MM.1S (cell line): ENCODE measurements at regions not wholly inside any gene's neighbourhood (a gene's known extent, or its start where the extent isn't known, plus 50 kb on each side); places are given as distances from the start of the nearest gene placed in this dataset.

Experiments used
- DNase-seq: peaks from one replicate; pipeline ENCODE4 v3.0.0-alpha.2; 2015
- H2AFZ ChIP-seq: fragments of 300-600 bp; sonication (generic); 2 replicates; pipeline ENCODE4 v1.6.0; 2016; ENCODE audit warnings: antibody characterized with exemption, low read length
- H3F3A ChIP-seq: fragments of 300-600 bp; sonication (generic); 2 replicates; pipeline ENCODE4 v1.6.1; 2016; ENCODE audit warnings: mild to moderate bottlenecking, antibody characterized with exemption, low read length, moderate library complexity, mixed read lengths; ENCODE audit not compliant: insufficient read depth
- H3K27ac ChIP-seq: fragments of 300-600 bp; sonication (generic); 2 replicates; pipeline ENCODE4 v1.5.1; 2016; ENCODE audit warnings: mild to moderate bottlenecking, low read length
- H3K27me3 ChIP-seq: fragments of 300-600 bp; sonication (generic); replicated peaks from 2 replicates; pipeline ENCODE4 v1.6.0; 2016; ENCODE audit warnings: low read length; ENCODE audit not compliant: insufficient read depth
- H3K36me3 ChIP-seq: fragments of 300-600 bp; sonication (generic); replicated peaks from 2 replicates; pipeline ENCODE4 v1.6.1; 2016; ENCODE audit warnings: mild to moderate bottlenecking, low read length, mixed read lengths; ENCODE audit not compliant: insufficient read depth
- H3K4me1 ChIP-seq: fragments of 300-600 bp; sonication (generic); 2 replicates; pipeline ENCODE4 v1.6.1; 2016; ENCODE audit warnings: low read length, mixed read lengths
- H3K4me2 ChIP-seq: fragments of 300-600 bp; sonication (generic); 2 replicates; pipeline ENCODE4 v1.6.0; 2016; ENCODE audit warnings: low read depth, low read length
- H3K4me3 ChIP-seq: fragments of 300-600 bp; sonication (generic); 2 replicates; pipeline ENCODE4 v1.5.1; 2016; ENCODE audit warnings: low read length, mixed read lengths
- H3K79me2 ChIP-seq: fragments of 300-600 bp; sonication (generic); 2 replicates; pipeline ENCODE4 v1.6.1; 2016; ENCODE audit warnings: mixed run types, low read length, mixed read lengths
- H3K9ac ChIP-seq: fragments of 300-600 bp; sonication (generic); 2 replicates; pipeline ENCODE4 v1.6.1; 2016; ENCODE audit warnings: low read length, mixed read lengths
- H3K9me2 ChIP-seq: fragments of 300-600 bp; sonication (generic); replicated peaks from 2 replicates; pipeline ENCODE4 v1.6.1; 2016; ENCODE audit warnings: mild to moderate bottlenecking, low read length, mixed read lengths; ENCODE audit not compliant: insufficient read depth
- H3K9me3 ChIP-seq: fragments of 300-600 bp; sonication (generic); replicated peaks from 2 replicates; pipeline ENCODE4 v1.6.1; 2016; ENCODE audit warnings: mild to moderate bottlenecking, low read length, mixed read lengths; ENCODE audit not compliant: insufficient read depth
- H4K20me1 ChIP-seq: fragments of 300-600 bp; sonication (generic); 2 replicates; pipeline ENCODE4 v1.6.1; 2016; ENCODE audit warnings: mild to moderate bottlenecking, low read length, moderate library complexity, mixed read lengths; ENCODE audit not compliant: insufficient read depth
- CTCF ChIP-seq: fragments of 300-600 bp; sonication (generic); IDR thresholded peaks from 2 replicates; pipeline ENCODE4 v1.5.1; 2016; ENCODE audit warnings: antibody characterized with exemption, low read length, mixed read lengths
- EZH2 ChIP-seq: fragments of 300-600 bp; sonication (generic); optimal IDR thresholded peaks from 2 replicates; pipeline ENCODE3; 2017; ENCODE audit warnings: low read depth, mild to moderate bottlenecking, antibody characterized with exemption, low read length, mixed read lengths
- EZH2phosphoT487 ChIP-seq: fragments of 300-600 bp; sonication (generic); IDR thresholded peaks from 2 replicates; pipeline ENCODE4 v1.6.1; 2018; ENCODE audit warnings: antibody characterized with exemption, low read length

DNA sequence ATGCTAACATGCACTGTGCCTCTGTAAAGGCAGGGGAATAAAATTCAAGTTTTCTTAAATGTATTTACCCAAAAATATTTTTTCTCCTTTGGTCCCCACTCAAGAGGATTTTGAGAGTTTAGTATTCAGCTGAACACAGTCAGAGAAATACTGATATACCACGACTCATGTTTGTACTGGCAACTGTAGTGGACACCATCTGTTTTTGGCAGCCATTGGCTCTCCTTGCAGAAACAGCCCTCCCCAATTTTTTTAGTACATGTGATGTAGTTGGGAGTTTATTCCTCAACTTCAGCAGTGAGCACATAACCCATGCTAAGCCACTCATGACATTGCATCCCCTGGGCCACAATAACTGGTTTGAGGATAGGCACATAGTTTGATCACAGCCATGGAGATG, 154.8 kb upstream of the POU3F1 start:
- Histone ChIP-seq H3K36me3 (no peaks in the 10 kb centered on the region), H3K27ac (no peak overlapping the region), H3K27me3 (no peaks in the 10 kb centered on the region), H3K4me3 (no peak overlapping the region), H2AFZ (no peak overlapping the region), H4K20me1 (no peaks in the 10 kb centered on the region), H3K9me3 (no peaks in the 10 kb centered on the region), H3F3A (no peaks in the 10 kb centered on the region), H3K9ac (no peak overlapping the region), H3K9me2 (no peaks in the 10 kb centered on the region), H3K4me1 (no peaks in the 10 kb centered on the region), H3K4me2 (no peak overlapping the region), H3K79me2 (no peaks in the 10 kb centered on the region)
- no peak for TF ChIP-seq EZH2phosphoT487
- no peak for DNase-seq

GRCh38 chr1:38198621-38199020, 152.0 kb upstream of the POU3F1 start:
- no peak for TF ChIP-seq CTCF
- no peak for TF ChIP-seq EZH2phosphoT487
- TF ChIP-seq EZH2: no peak
- Histone ChIP-seq H3K4me3 (no peak overlapping the region), H3K9me2 (no peaks in the 10 kb centered on the region), H3K79me2 (no peaks in the 10 kb centered on the region), H4K20me1 (no peaks in the 10 kb centered on the region), H3K9me3 (no peaks in the 10 kb centered on the region), H3K4me1 (no peaks in the 10 kb centered on the region), H3K27me3 (no peaks in the 10 kb centered on the region), H3K4me2 (no peak overlapping the region), H3K27ac (no peak overlapping the region), H3K36me3 (no peaks in the 10 kb centered on the region), H3F3A (no peaks in the 10 kb centered on the region), H2AFZ (no peak overlapping the region), H3K9ac (no peak overlapping the region)
- no peak for DNase-seq

DNA sequence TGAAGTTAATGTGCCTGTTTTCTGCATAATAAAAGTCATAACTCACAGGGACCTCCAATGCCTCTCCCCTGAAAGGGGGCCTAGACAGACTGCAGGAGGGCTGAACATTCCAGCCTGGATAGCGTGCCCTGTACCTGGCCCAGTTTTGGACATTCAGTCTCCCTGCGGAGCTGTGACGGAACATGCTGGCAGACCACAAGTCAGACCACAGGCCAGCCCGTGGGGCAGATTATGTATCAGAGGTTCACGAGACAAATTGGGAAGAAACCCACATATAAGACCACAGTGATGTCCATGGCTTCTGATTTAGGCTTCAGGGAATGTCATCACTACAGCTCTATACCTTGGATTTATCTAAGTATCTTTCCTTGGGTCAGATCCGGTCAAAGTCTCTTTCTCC, 151.5 kb upstream of the POU3F1 start:
- H3F3A ChIP-seq: no peaks in the 10 kb centered on the region
- H3K27ac ChIP-seq: no peak overlapping the region
- no peaks in the 10 kb centered on the region for H3K27me3 ChIP-seq
- TF ChIP-seq EZH2 (no peak), CTCF (no peak), EZH2phosphoT487 (no peak)
- no peak overlapping the region for H3K4me2 ChIP-seq
- no peaks in the 10 kb centered on the region for H3K79me2 ChIP-seq
- no peak overlapping the region for H3K9ac ChIP-seq
- H2AFZ ChIP-seq: no peak overlapping the region
- no peaks in the 10 kb centered on the region for H3K9me3 ChIP-seq
- no peaks in the 10 kb centered on the region for H3K9me2 ChIP-seq
- H4K20me1 ChIP-seq: no peaks in the 10 kb centered on the region
- no peaks in the 10 kb centered on the region for H3K36me3 ChIP-seq
- H3K4me1 ChIP-seq: no peaks in the 10 kb centered on the region
- no peak overlapping the region for H3K4me3 ChIP-seq
- DNase-seq: no peak

DNA sequence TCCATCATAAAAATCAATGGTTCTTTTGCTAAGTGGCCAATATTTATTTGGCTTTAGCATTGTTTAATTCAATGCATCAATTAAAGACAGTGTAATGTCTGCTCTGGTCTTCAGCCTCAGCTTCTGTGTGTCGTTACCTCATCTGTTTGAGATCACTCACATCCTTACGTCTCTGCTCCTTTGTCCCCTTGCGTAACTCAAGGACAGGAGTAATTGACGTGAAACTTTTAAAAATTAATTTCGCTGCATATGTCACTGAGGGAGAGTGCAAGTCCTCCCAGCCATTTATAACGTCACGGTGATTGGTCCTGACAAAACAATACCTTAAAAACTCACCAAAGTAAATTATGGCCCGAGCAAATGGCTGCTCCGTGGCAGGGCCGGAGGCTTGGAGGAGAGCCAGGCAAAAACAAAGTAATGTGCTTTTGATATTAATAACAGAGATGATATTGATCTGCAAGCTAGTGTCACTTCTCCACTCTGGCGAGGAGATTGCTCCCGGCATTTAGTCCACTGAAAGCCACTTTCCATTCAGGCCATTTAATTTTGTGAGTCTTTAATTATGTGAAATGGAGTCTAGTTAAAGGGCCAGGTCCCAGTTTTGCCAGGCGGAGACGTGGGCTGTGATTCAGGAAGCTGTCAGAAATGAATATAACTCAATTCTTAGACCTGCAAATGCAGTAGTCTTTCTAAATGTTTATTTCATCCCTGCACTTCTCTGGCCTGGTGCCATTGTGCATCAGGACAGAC, 150.9 kb upstream of the POU3F1 start:
- no peak overlapping the region for H2AFZ ChIP-seq
- H3K36me3 ChIP-seq: no peaks in the 10 kb centered on the region
- no peaks in the 10 kb centered on the region for H3K27me3 ChIP-seq
- no peak overlapping the region for H3K4me3 ChIP-seq
- no peaks in the 10 kb centered on the region for H3K9me3 ChIP-seq
- DNase-seq: no peak
- no peaks in the 10 kb centered on the region for H3K9me2 ChIP-seq
- H3K4me2 ChIP-seq: no peak overlapping the region
- no peaks in the 10 kb centered on the region for H3K79me2 ChIP-seq
- no peak overlapping the region for H3K27ac ChIP-seq
- no peak overlapping the region for H3K9ac ChIP-seq
- H4K20me1 ChIP-seq: no peaks in the 10 kb centered on the region
- no peaks in the 10 kb centered on the region for H3K4me1 ChIP-seq
- TF ChIP-seq EZH2phosphoT487 (no peak), CTCF (no peak)
- no peaks in the 10 kb centered on the region for H3F3A ChIP-seq
